Natural killer cell (primary cell): ENCODE measurements at regions not wholly inside any gene's neighbourhood (a gene's known extent, or its start where the extent isn't known, plus 50 kb on each side); places are given as distances from the start of the nearest gene placed in this dataset.

Experiments
- ATAC-seq, 3 donors: fragments of 150-1000 bp in 2 of 3; fragments of 200-7000 bp in 1 of 3; cut with Tn5 transposase; 1 replicate in 1 of 3; 2 replicates in 2 of 3; pipeline ENCODE4 v1.10.0; 2021; ENCODE audit warnings: mild to moderate bottlenecking in 2 of 3, moderate library complexity in 2 of 3
- DNase-seq, 2 donors: peaks; one replicate each; pipeline versions ENCODE4 v3.0.0 to v3.0.0-alpha.2; 2013 to 2021; ENCODE audit warnings: mixed read lengths in 1 of 2
- H3K27ac ChIP-seq: one replicate; pipeline ENCODE4 v1.5.1; 2013; ENCODE audit warnings: mild to moderate bottlenecking, low read length
- H3K27me3 ChIP-seq: one replicate; pipeline ENCODE4 v1.6.1; 2013; ENCODE audit warnings: low read length; ENCODE audit not compliant: control insufficient read depth, insufficient read depth
- H3K36me3 ChIP-seq: one replicate; pipeline ENCODE4 v1.6.1; 2013; ENCODE audit warnings: low read length; ENCODE audit not compliant: control insufficient read depth, insufficient read depth
- H3K4me1 ChIP-seq: one replicate; pipeline ENCODE4 v1.6.1; 2013; ENCODE audit warnings: low read length; ENCODE audit not compliant: control insufficient read depth, insufficient read depth
- H3K4me3 ChIP-seq: one replicate; pipeline ENCODE4 v1.5.1; 2013; ENCODE audit warnings: low read length
- H3K9me3 ChIP-seq: one replicate; pipeline ENCODE4 v1.6.1; 2013; ENCODE audit warnings: low read length; ENCODE audit not compliant: control insufficient read depth, insufficient read depth
- H3K27ac Mint-ChIP-seq, 2 donors: one replicate each; pipeline ENCODE4 v1.8.0; 2022; ENCODE audit warnings: mild to moderate bottlenecking in 2 of 2, mixed read lengths in 2 of 2, moderate library complexity in 1 of 2
- H3K27me3 Mint-ChIP-seq, 2 donors: one replicate each; pipeline ENCODE4 v1.8.0; 2022; ENCODE audit warnings: low read depth in 2 of 2, mixed read lengths in 2 of 2
- H3K36me3 Mint-ChIP-seq: one replicate; pipeline ENCODE4 v1.8.0; 2022; ENCODE audit warnings: mixed read lengths
- H3K4me1 Mint-ChIP-seq, 2 donors: one replicate each; pipeline ENCODE4 v1.8.0; 2022; ENCODE audit warnings: mixed read lengths in 2 of 2
- H3K4me3 Mint-ChIP-seq: one replicate; pipeline ENCODE4 v1.8.0; 2022; ENCODE audit warnings: mild to moderate bottlenecking, moderate library complexity, mixed read lengths
- H3K9me3 Mint-ChIP-seq, 2 donors: one replicate each; pipeline ENCODE4 v1.8.0; 2022; ENCODE audit warnings: mixed read lengths in 2 of 2
- CTCF ChIP-seq: fragments of 200-600 bp; IDR thresholded peaks from one replicate; pipeline ENCODE4 v1.8.0; 2022; ENCODE audit warnings: antibody characterized with exemption
- WGBS: methylation state at CpG from one replicate; pipeline ENCODE4 v1.1.7; 2013; ENCODE audit warnings: missing lambda C conversion rate; ENCODE audit not compliant: insufficient coverage; 5-methylcytosine and 5-hydroxymethylcytosine counted together
- intact Hi-C: fragments of 100-400 bp; cut with micrococcal nuclease; formaldehyde crosslinking; loops from one replicate; pipeline ENCODE4 v1.14.2; 2022

- 87% methylated on average over 8 of the region's 13 CpGs for WGBS
- TF ChIP-seq CTCF = no peak
- Mint-ChIP-seq H3K4me1 (no peaks in the 10 kb centered on the region), H3K27ac (no peak overlapping the region), H3K4me3 (no peak overlapping the region), H3K27me3 (peaks cover 7 to 11% of the 10 kb centered on the region in 2 donors), H3K9me3 (no peaks in the 10 kb centered on the region), H3K36me3 (no peaks in the 10 kb centered on the region)
- DNase-seq = no peak
- intact Hi-C loops = no loop called here
- ATAC-seq = no peak
- Histone ChIP-seq H3K36me3 (no peaks in the 10 kb centered on the region), H3K4me3 (no peak overlapping the region), H3K9me3 (no peaks in the 10 kb centered on the region), H3K27ac (no peak overlapping the region), H3K4me1 (no peaks in the 10 kb centered on the region), H3K27me3 (no peaks in the 10 kb centered on the region)
Observed at GRCh38 chr6:44682987-44683779, 295.7 kb downstream of the CDC5L start.

GRCh38 chr6:44685213-44685612 is 297.7 kb downstream of the CDC5L start:
- WGBS = 84% methylated on average over 2 of the region's 2 CpGs
- Histone ChIP-seq H3K27me3 (no peaks in the 10 kb centered on the region), H3K4me3 (no peak overlapping the region), H3K36me3 (no peaks in the 10 kb centered on the region), H3K4me1 (no peaks in the 10 kb centered on the region), H3K9me3 (no peaks in the 10 kb centered on the region), H3K27ac (no peak overlapping the region)
- DNase-seq (no peak), ATAC-seq (no peak)
- no peak overlapping the region for H3K27ac Mint-ChIP-seq
- no peaks in the 10 kb centered on the region for H3K4me1 Mint-ChIP-seq
- H3K27me3 Mint-ChIP-seq = peaks cover 7 to 15% of the 10 kb centered on the region in 2 donors
- H3K36me3 Mint-ChIP-seq = no peaks in the 10 kb centered on the region
- intact Hi-C loops = no loop called here
- no peak for TF ChIP-seq CTCF
- no peaks in the 10 kb centered on the region for H3K9me3 Mint-ChIP-seq
- H3K4me3 Mint-ChIP-seq = no peak overlapping the region

- no peaks in the 10 kb centered on the region for H3K4me1 Mint-ChIP-seq
- H3K4me3 Mint-ChIP-seq = no peak overlapping the region
- H3K36me3 Mint-ChIP-seq = no peaks in the 10 kb centered on the region
- intact Hi-C loops = no loop called here
- Histone ChIP-seq H3K27me3 (no peaks in the 10 kb centered on the region), H3K9me3 (no peaks in the 10 kb centered on the region), H3K4me1 (no peaks in the 10 kb centered on the region), H3K27ac (no peak overlapping the region), H3K4me3 (no peak overlapping the region), H3K36me3 (no peaks in the 10 kb centered on the region)
- WGBS = 100% methylated on average over 1 of the region's 1 CpG
- no peak overlapping the region for H3K27ac Mint-ChIP-seq
- no peak for DNase-seq
- H3K9me3 Mint-ChIP-seq = no peaks in the 10 kb centered on the region
- no peak for TF ChIP-seq CTCF
- no peaks in the 10 kb centered on the region for H3K27me3 Mint-ChIP-seq
- ATAC-seq = no peak
Observed at GRCh38 chr6:44696099-44696498, 308.6 kb downstream of the CDC5L start.

GRCh38 chr6:44696686-44697085 is 309.2 kb downstream of the CDC5L start:
- no peak for TF ChIP-seq CTCF
- H3K4me3 Mint-ChIP-seq = no peak overlapping the region
- H3K4me1 Mint-ChIP-seq = no peaks in the 10 kb centered on the region
- Histone ChIP-seq H3K4me1 (no peaks in the 10 kb centered on the region), H3K27me3 (no peaks in the 10 kb centered on the region), H3K36me3 (no peaks in the 10 kb centered on the region), H3K27ac (no peak overlapping the region), H3K4me3 (no peak overlapping the region), H3K9me3 (no peaks in the 10 kb centered on the region)
- H3K27me3 Mint-ChIP-seq = no peaks in the 10 kb centered on the region
- ATAC-seq (no peak), DNase-seq (no peak)
- no peaks in the 10 kb centered on the region for H3K36me3 Mint-ChIP-seq
- H3K9me3 Mint-ChIP-seq = no peaks in the 10 kb centered on the region
- intact Hi-C loops = no loop called here
- no peak overlapping the region for H3K27ac Mint-ChIP-seq
- 93% methylated on average over 6 of the region's 6 CpGs for WGBS
